Type B pancreatic cell (in vitro differentiated cells): ENCODE measurements at regions not wholly inside any gene's neighbourhood (a gene's known extent, or its start where the extent isn't known, plus 50 kb on each side); places are given as distances from the start of the nearest gene placed in this dataset.
"Not testable (repeated sequence)": the region's sequence is repeated elsewhere in the genome, so short reads cannot be mapped to it uniquely, and the experiment has no call there.

Experiments used
- DNase-seq: peaks from one replicate; pipeline ENCODE4 v3.0.0; 2021; ENCODE audit warnings: mixed read lengths; ENCODE audit not compliant: unreplicated experiment; ENCODE audit errors: extremely low spot score
- H3K27ac Mint-ChIP-seq: 2 replicates; pipeline ENCODE4 v1.8.0; 2021; ENCODE audit warnings: mild to moderate bottlenecking, mixed read lengths
- H3K27me3 Mint-ChIP-seq: 2 replicates; pipeline ENCODE4 v1.8.0; 2021; ENCODE audit warnings: mixed read lengths
- H3K36me3 Mint-ChIP-seq: 2 replicates; pipeline ENCODE4 v1.8.0; 2021; ENCODE audit warnings: mixed read lengths
- H3K4me1 Mint-ChIP-seq: one replicate; pipeline ENCODE4 v1.8.0; 2021; ENCODE audit warnings: mixed read lengths; ENCODE audit not compliant: unreplicated experiment
- H3K4me3 Mint-ChIP-seq: 2 replicates; pipeline ENCODE4 v1.8.0; 2021; ENCODE audit warnings: mild to moderate bottlenecking, mixed read lengths
- H3K9me3 Mint-ChIP-seq: 2 replicates; pipeline ENCODE4 v1.8.0; 2021; ENCODE audit warnings: mixed read lengths
- TF ChIP-seq, protein P1 (sequence below): fragments of 200-600 bp; sonication (generic); conservative IDR thresholded peaks from 2 replicates; pipeline ENCODE4 v1.5.0; 2021; ENCODE audit warnings: antibody characterized with exemption, mild to moderate bottlenecking

DNA sequence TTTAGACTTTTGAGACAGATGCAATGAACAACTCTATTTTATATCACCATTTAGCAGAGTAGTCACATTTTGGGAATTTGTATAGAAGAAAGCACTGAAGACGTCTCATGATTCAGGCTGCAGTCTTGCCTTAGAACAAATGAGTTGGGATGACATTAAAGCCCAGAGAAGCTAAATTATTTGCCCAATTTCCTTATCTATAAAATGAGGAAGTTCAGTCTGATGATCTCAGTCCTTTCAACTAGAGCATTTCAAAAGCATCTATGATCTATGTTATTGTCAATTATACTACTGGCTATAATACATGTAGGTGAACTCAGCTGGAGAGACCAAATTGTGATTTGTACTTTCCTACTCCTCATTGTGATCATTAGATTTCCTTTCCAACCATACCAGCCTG is 154.1 kb downstream of the OSTF1 start:
- TF ChIP-seq, protein P1, sequence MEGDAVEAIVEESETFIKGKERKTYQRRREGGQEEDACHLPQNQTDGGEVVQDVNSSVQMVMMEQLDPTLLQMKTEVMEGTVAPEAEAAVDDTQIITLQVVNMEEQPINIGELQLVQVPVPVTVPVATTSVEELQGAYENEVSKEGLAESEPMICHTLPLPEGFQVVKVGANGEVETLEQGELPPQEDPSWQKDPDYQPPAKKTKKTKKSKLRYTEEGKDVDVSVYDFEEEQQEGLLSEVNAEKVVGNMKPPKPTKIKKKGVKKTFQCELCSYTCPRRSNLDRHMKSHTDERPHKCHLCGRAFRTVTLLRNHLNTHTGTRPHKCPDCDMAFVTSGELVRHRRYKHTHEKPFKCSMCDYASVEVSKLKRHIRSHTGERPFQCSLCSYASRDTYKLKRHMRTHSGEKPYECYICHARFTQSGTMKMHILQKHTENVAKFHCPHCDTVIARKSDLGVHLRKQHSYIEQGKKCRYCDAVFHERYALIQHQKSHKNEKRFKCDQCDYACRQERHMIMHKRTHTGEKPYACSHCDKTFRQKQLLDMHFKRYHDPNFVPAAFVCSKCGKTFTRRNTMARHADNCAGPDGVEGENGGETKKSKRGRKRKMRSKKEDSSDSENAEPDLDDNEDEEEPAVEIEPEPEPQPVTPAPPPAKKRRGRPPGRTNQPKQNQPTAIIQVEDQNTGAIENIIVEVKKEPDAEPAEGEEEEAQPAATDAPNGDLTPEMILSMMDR: no peak
- no peak for DNase-seq
- peaks cover 3% of the 10 kb centered on the region for H3K27me3 Mint-ChIP-seq
- H3K36me3 Mint-ChIP-seq: peaks cover 4% of the 10 kb centered on the region
- H3K9me3 Mint-ChIP-seq: peaks cover 6% of the 10 kb centered on the region
- H3K4me3 Mint-ChIP-seq: no peak overlapping the region
- H3K4me1 Mint-ChIP-seq: no peaks in the 10 kb centered on the region
- no peak overlapping the region for H3K27ac Mint-ChIP-seq

DNA sequence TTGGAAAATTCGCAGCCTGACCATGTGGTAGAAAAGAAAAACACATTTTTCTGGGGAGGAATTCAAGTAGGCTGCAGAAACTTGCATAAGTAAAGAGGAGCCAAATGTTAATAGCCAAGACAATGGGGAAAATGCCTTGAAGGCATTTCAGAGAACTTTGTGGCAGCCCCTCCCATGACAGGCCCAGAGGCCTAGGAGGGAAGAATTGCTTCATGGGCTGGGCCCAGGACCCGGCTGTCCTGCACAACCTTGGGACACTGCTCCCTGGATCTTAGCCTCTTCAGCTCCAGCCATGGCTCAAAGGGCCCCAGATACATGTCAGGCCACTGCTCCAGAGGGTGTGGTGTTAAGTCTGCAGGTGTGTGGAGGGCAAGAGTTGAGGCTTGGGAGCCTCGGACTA is 158.6 kb downstream of the OSTF1 start:
- DNase-seq: no peak
- H3K36me3 Mint-ChIP-seq: peaks cover 4% of the 10 kb centered on the region
- peaks cover 15% of the 10 kb centered on the region for H3K9me3 Mint-ChIP-seq
- TF ChIP-seq, protein P1: no peak
- peaks cover 3% of the 10 kb centered on the region for H3K27me3 Mint-ChIP-seq
- no peak overlapping the region for H3K4me3 Mint-ChIP-seq
- H3K4me1 Mint-ChIP-seq: no peaks in the 10 kb centered on the region
- no peak overlapping the region for H3K27ac Mint-ChIP-seq

DNA sequence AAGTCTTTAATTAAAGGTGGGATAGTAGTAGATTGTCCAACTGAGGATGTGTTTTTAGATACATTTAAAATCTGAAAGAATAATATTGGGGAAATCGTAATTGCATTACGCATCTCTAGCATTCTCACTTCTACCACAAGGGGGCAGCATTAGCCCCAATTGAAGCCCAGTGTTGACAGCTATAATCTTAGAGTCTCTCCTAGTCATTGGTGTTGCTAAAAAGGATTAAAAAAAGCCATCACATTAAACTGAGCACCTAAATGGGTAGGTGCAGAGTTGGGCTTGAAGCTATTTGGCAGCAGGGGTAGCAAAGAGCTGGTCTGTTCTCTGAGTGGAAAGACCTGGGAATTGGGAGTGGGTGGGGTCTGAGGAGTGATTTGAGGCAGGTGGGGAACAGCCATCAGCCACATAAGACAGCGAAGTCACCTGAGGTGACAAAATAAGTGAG is 177.2 kb downstream of the OSTF1 start:
- Mint-ChIP-seq H3K36me3 (peaks cover 2% of the 10 kb centered on the region), H3K27ac (no peak overlapping the region), H3K4me1 (peaks cover 4% of the 10 kb centered on the region), H3K4me3 (no peak overlapping the region), H3K27me3 (no peaks in the 10 kb centered on the region), H3K9me3 (no peaks in the 10 kb centered on the region)
- no peak for DNase-seq
- TF ChIP-seq, protein P1: peak; percentile 96

DNA sequence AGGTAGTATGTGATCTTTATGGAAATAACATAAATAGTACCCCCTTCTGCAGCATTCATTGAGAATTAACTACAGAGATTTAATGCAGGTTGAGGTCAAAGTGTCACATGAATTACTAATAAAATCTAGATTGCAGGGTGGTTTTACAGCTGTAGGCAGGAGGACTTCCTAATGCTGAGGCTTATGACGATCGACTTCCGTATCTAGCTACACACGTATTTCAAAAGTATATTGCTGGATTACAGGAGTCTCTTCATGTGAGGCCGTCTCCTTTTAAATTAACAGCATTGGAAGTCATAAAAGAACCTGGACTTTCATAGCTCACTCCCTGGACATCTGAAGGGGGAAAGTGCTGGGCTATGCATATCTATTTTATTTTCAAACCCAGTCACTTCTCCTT is 180.9 kb downstream of the OSTF1 start:
- no peak overlapping the region for H3K27ac Mint-ChIP-seq
- H3K4me3 Mint-ChIP-seq: no peak overlapping the region
- H3K4me1 Mint-ChIP-seq: peaks cover 4% of the 10 kb centered on the region
- H3K27me3 Mint-ChIP-seq: no peaks in the 10 kb centered on the region
- H3K9me3 Mint-ChIP-seq: peaks cover 5% of the 10 kb centered on the region
- DNase-seq: no peak
- TF ChIP-seq, protein P1: no peak
- H3K36me3 Mint-ChIP-seq: no peaks in the 10 kb centered on the region

DNA sequence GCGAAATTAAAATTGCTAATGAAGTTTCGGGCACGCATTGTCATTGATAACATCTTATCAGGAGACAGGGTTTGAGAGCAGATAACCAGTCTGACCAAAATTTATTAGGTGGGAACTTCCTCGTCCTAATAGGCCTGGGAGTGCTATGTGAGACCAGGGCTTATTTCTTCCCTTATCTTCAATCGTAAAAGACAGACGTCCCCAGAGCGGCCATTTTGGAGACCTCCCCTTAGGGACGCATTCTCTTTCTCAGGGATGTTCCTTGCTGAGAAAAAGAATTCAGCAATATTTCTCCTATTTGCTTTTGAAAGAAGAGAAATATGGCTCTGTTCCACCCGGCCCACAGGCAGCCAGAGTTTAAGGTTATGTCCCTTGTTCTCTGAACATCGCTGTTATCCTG is 184.7 kb downstream of the OSTF1 start:
- not testable (repeated sequence) for H3K4me1 Mint-ChIP-seq, H3K4me3 Mint-ChIP-seq, DNase-seq, H3K36me3 Mint-ChIP-seq, H3K27me3 Mint-ChIP-seq, H3K27ac Mint-ChIP-seq
- peaks cover 18% of the 10 kb centered on the region for H3K9me3 Mint-ChIP-seq

DNA sequence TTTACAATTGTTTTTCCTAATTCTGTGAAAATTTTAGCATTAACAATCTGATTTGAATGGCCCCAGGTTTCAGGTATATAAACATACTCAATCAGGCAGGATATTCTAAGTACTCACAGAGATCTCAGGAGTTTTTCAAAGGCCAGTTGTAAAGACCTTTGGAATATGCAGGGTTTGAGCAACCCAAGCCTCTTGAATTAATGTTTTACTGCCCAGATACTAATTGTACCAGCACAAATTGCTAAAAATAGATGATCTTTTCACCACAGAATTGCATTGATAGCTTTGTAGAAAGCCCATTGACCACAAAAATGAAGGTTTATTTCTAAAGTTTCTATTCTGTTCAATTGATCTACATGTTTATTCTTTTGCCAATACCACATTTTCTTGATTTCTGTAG is 186.5 kb downstream of the OSTF1 start:
- Mint-ChIP-seq H3K27ac (no peak overlapping the region), H3K4me1 (no peaks in the 10 kb centered on the region), H3K9me3 (peaks cover 19% of the 10 kb centered on the region), H3K36me3 (no peaks in the 10 kb centered on the region), H3K4me3 (no peak overlapping the region), H3K27me3 (no peaks in the 10 kb centered on the region)
- TF ChIP-seq, protein P1: no peak
- no peak for DNase-seq
